B cell (primary cell): ENCODE measurements at regions not wholly inside any gene's neighbourhood (a gene's known extent, or its start where the extent isn't known, plus 50 kb on each side); places are given as distances from the start of the nearest gene placed in this dataset.

Experiments used
- CTCF ChIP-seq: fragments of 200-600 bp; IDR thresholded peaks from one replicate; pipeline ENCODE4 v1.8.0; 2022; ENCODE audit warnings: antibody characterized with exemption, mild to moderate bottlenecking
- EZH2 ChIP-seq: IDR thresholded peaks from 2 replicates; pipeline ENCODE4 v1.6.1; 2012; ENCODE audit warnings: borderline replicate concordance, low read depth, mild to moderate bottlenecking, moderate library complexity, low read length; ENCODE audit not compliant: insufficient read depth, poor library complexity, severe bottlenecking

GRCh38 chr2:123578016-123578415, 447.1 kb upstream of the CNTNAP5 start:
- TF ChIP-seq CTCF (no peak), EZH2 (no peak)
